Astrocyte (in vitro differentiated cells and primary cell): ENCODE measurements at regions not wholly inside any gene's neighbourhood (a gene's known extent, or its start where the extent isn't known, plus 50 kb on each side); places are given as distances from the start of the nearest gene placed in this dataset.
A peak's percentile ranks its signal among the peaks of the same experiment; 100 is the strongest.

Experiments used
- DNase-seq: peaks from one replicate; pipeline ENCODE4 v3.0.0-alpha.2; 2010; ENCODE audit warnings: low read depth
- FAIRE-seq: peaks from 2 replicates; lab custom pipeline; 2011; peaks lifted over from hg19 to GRCh38; lab: Jason Lieb, UNC
- H2AFZ ChIP-seq: 2 replicates; pipeline ENCODE4 v1.6.0; 2012; ENCODE audit warnings: low read depth, low read length, inconsistent platforms
- H3K27ac ChIP-seq: 2 replicates; pipeline ENCODE4 v1.5.1; 2011; ENCODE audit warnings: low read depth, low read length, inconsistent platforms
- H3K27me3 ChIP-seq: 2 replicates; pipeline ENCODE4 v1.6.0; 2011; ENCODE audit warnings: low read length, inconsistent platforms; ENCODE audit not compliant: insufficient read depth
- H3K36me3 ChIP-seq: 2 replicates; pipeline ENCODE4 v1.5.1; 2011; ENCODE audit warnings: low read length, inconsistent platforms; ENCODE audit not compliant: insufficient read depth
- H3K4me1 ChIP-seq: 2 replicates; pipeline ENCODE4 v1.5.1; 2011; ENCODE audit warnings: low read length, inconsistent platforms; ENCODE audit not compliant: insufficient read depth
- H3K4me2 ChIP-seq: 2 replicates; pipeline ENCODE4 v1.6.0; 2012; ENCODE audit warnings: low read length, inconsistent platforms
- H3K4me3 ChIP-seq: 2 replicates; pipeline ENCODE4 v1.5.1; 2011; ENCODE audit warnings: low read depth, mild to moderate bottlenecking, low read length, inconsistent platforms; ENCODE audit not compliant: insufficient read depth
- H3K79me2 ChIP-seq: 2 replicates; pipeline ENCODE4 v1.6.0; 2012; ENCODE audit warnings: mild to moderate bottlenecking, low read length, inconsistent platforms; ENCODE audit not compliant: insufficient read depth
- H3K9ac ChIP-seq: 2 replicates; pipeline ENCODE4 v1.6.0; 2012; ENCODE audit warnings: mild to moderate bottlenecking, low read length, inconsistent platforms
- H3K9me3 ChIP-seq: 2 replicates; pipeline ENCODE4 v1.5.1; 2012; ENCODE audit warnings: low read depth, mild to moderate bottlenecking, low read length, inconsistent platforms; ENCODE audit not compliant: insufficient read depth
- H4K20me1 ChIP-seq: 2 replicates; pipeline ENCODE4 v1.6.0; 2012; ENCODE audit warnings: low read length, inconsistent platforms; ENCODE audit not compliant: insufficient read depth
- H3K27ac Mint-ChIP-seq: one replicate; pipeline ENCODE4 v1.8.0; 2021; ENCODE audit warnings: mild to moderate bottlenecking, mixed read lengths; ENCODE audit not compliant: unreplicated experiment
- H3K27me3 Mint-ChIP-seq: one replicate; pipeline ENCODE4 v1.8.0; 2021; ENCODE audit warnings: low read depth, mixed read lengths; ENCODE audit not compliant: unreplicated experiment
- H3K36me3 Mint-ChIP-seq: one replicate; pipeline ENCODE4 v1.8.0; 2021; ENCODE audit warnings: low read depth, mixed read lengths; ENCODE audit not compliant: unreplicated experiment
- H3K4me1 Mint-ChIP-seq: one replicate; pipeline ENCODE4 v1.8.0; 2021; ENCODE audit warnings: low read depth, mixed read lengths; ENCODE audit not compliant: unreplicated experiment
- H3K4me3 Mint-ChIP-seq: one replicate; pipeline ENCODE4 v1.8.0; 2021; ENCODE audit warnings: mild to moderate bottlenecking, moderate library complexity, mixed read lengths; ENCODE audit not compliant: unreplicated experiment
- H3K9me3 Mint-ChIP-seq: one replicate; pipeline ENCODE4 v1.8.0; 2021; ENCODE audit warnings: mild to moderate bottlenecking, mixed read lengths; ENCODE audit not compliant: unreplicated experiment
- EZH2 ChIP-seq: IDR thresholded peaks from 2 replicates; pipeline ENCODE4 v1.6.1; 2012; ENCODE audit warnings: mild to moderate bottlenecking, low read length, inconsistent platforms; ENCODE audit not compliant: insufficient read depth
- TF ChIP-seq, protein P1 (sequence below): IDR thresholded peaks from 2 replicates; pipeline ENCODE4 v1.5.1; 2011; ENCODE audit warnings: low read depth, mild to moderate bottlenecking, inconsistent platforms, low read length, moderate library complexity; ENCODE audit not compliant: insufficient read depth

DNA sequence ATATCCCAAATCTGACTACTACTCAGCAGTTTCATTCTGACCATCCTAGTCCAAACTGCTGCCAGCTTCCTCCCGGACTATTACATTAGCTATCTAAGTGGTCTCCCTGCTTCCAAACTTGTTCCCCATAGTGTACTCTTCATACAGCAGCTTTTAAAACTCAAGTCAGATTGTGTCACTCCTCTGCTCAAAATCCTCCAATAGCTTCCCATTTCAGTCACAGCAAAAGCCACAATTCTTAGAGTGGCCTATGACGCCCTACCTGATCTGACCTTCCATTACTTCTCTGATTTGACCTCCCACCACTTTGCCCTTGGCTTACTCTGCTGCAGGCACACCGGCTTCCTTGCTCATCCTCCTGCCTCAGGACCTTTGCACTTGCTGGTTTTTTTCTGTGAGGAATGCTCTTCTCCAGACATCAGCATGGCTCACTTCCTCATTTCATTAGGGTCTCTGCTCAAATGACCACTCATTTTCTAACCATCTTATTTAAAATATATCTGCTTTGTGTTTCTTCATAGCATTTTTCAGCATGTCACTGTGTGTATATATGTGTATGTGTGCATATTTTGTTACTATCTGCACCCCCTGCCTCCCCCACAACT lies 111.1 kb upstream of the DTNBP1 start:
- H3K4me3 Mint-ChIP-seq: no peak overlapping the region
- H3K27me3 ChIP-seq: peaks cover 4% of the 10 kb centered on the region
- no peaks in the 10 kb centered on the region for H4K20me1 ChIP-seq
- no peak overlapping the region for H3K4me2 ChIP-seq
- H3K79me2 ChIP-seq: no peaks in the 10 kb centered on the region
- no peak for TF ChIP-seq EZH2
- TF ChIP-seq, protein P1, sequence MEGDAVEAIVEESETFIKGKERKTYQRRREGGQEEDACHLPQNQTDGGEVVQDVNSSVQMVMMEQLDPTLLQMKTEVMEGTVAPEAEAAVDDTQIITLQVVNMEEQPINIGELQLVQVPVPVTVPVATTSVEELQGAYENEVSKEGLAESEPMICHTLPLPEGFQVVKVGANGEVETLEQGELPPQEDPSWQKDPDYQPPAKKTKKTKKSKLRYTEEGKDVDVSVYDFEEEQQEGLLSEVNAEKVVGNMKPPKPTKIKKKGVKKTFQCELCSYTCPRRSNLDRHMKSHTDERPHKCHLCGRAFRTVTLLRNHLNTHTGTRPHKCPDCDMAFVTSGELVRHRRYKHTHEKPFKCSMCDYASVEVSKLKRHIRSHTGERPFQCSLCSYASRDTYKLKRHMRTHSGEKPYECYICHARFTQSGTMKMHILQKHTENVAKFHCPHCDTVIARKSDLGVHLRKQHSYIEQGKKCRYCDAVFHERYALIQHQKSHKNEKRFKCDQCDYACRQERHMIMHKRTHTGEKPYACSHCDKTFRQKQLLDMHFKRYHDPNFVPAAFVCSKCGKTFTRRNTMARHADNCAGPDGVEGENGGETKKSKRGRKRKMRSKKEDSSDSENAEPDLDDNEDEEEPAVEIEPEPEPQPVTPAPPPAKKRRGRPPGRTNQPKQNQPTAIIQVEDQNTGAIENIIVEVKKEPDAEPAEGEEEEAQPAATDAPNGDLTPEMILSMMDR: no peak
- no peak overlapping the region for H3K9ac ChIP-seq
- no peaks in the 10 kb centered on the region for H3K9me3 ChIP-seq
- peaks cover 18% of the 10 kb centered on the region for H3K4me1 Mint-ChIP-seq
- H3K36me3 ChIP-seq: no peaks in the 10 kb centered on the region
- peaks cover 6% of the 10 kb centered on the region for H3K27me3 Mint-ChIP-seq
- no peaks in the 10 kb centered on the region for H3K4me1 ChIP-seq
- DNase-seq (no peak), FAIRE-seq (no peak)
- no peaks in the 10 kb centered on the region for H3K36me3 Mint-ChIP-seq
- H3K27ac Mint-ChIP-seq: no peak overlapping the region
- peaks cover 3% of the 10 kb centered on the region for H3K9me3 Mint-ChIP-seq
- no peak overlapping the region for H3K27ac ChIP-seq
- no peak overlapping the region for H2AFZ ChIP-seq
- no peak overlapping the region for H3K4me3 ChIP-seq

GRCh38 chr6:15770347-15771143 lies 107.7 kb upstream of the DTNBP1 start:
- Histone ChIP-seq H4K20me1 (no peaks in the 10 kb centered on the region), H3K4me3 (no peak overlapping the region), H3K27ac (no peak overlapping the region), H3K4me2 (no peak overlapping the region), H2AFZ (no peak overlapping the region), H3K9ac (no peak overlapping the region), H3K36me3 (no peaks in the 10 kb centered on the region), H3K9me3 (peaks cover 2% of the 10 kb centered on the region), H3K4me1 (no peaks in the 10 kb centered on the region), H3K27me3 (peaks cover 2% of the 10 kb centered on the region), H3K79me2 (no peaks in the 10 kb centered on the region)
- TF ChIP-seq EZH2: no peak
- TF ChIP-seq, protein P1: no peak
- DNase-seq (peak; percentile 4), FAIRE-seq (no peak)
- Mint-ChIP-seq H3K27me3 (peaks cover 6% of the 10 kb centered on the region), H3K4me1 (peaks cover 19% of the 10 kb centered on the region), H3K9me3 (peaks cover 3% of the 10 kb centered on the region), H3K4me3 (no peak overlapping the region), H3K27ac (peak overlapping the region; percentile 87), H3K36me3 (no peaks in the 10 kb centered on the region)
